GM18511 (cell line): ENCODE measurements at regions not wholly inside any gene's neighbourhood (a gene's known extent, or its start where the extent isn't known, plus 50 kb on each side); places are given as distances from the start of the nearest gene placed in this dataset.
A peak's percentile ranks its signal among the peaks of the same experiment; 100 is the strongest.

Source experiments
- ATAC-seq: cut with Tn5 transposase; IDR thresholded peaks from one replicate; pipeline ENCODE4 v1.9.1; 2021; ENCODE audit warnings: mild to moderate bottlenecking, moderate library complexity; ENCODE audit not compliant: unreplicated experiment

GRCh38 chr6:109315341-109316110, 66.7 kb downstream of the CD164 start:
- ATAC-seq, result no peak

- ATAC-seq, result no peak
Measured at GRCh38 chr6:109314313-109314712, 68.0 kb downstream of the CD164 start.

GRCh38 chr6:109313139-109313538, 69.1 kb downstream of the CD164 start:
- ATAC-seq, result no peak

GRCh38 chr6:109311471-109311870, 70.8 kb downstream of the CD164 start:
- ATAC-seq, result no peak

- ATAC-seq, result no peak
Measured at GRCh38 chr6:109309917-109310316, 72.3 kb downstream of the CD164 start.

- no peak for ATAC-seq
Measured at GRCh38 chr6:109308018-109308492, 74.2 kb downstream of the CD164 start.

GRCh38 chr6:109306733-109307132, 75.5 kb downstream of the CD164 start:
- no peak for ATAC-seq

GRCh38 chr6:109305028-109305427, 77.2 kb downstream of the CD164 start:
- no peak for ATAC-seq

- ATAC-seq, result peak; percentile 83
Measured at GRCh38 chr6:109304284-109305015, 77.8 kb downstream of the CD164 start.

- no peak for ATAC-seq
Measured at GRCh38 chr6:109303640-109304283, 78.5 kb downstream of the CD164 start.

GRCh38 chr6:109303164-109303563, 79.1 kb downstream of the CD164 start:
- ATAC-seq, result no peak

GRCh38 chr6:109302176-109302575, 80.1 kb downstream of the CD164 start:
- ATAC-seq, result no peak

- no peak for ATAC-seq
Measured at GRCh38 chr6:109301418-109301817, 80.8 kb downstream of the CD164 start.

GRCh38 chr6:109300874-109301273, 81.4 kb downstream of the CD164 start:
- ATAC-seq, result no peak

GRCh38 chr6:109299776-109300564, 82.3 kb downstream of the CD164 start:
- no peak for ATAC-seq

- no peak for ATAC-seq
Measured at GRCh38 chr6:109299265-109299607, 83.0 kb downstream of the CD164 start.

GRCh38 chr6:109298605-109299264, 83.5 kb downstream of the CD164 start:
- ATAC-seq, result no peak

- ATAC-seq, result no peak
Measured at GRCh38 chr6:109297406-109298110, 84.7 kb downstream of the CD164 start.

- ATAC-seq, result no peak
Measured at GRCh38 chr6:109296971-109297372, 85.3 kb downstream of the CD164 start.

- ATAC-seq, result no peak
Measured at GRCh38 chr6:109296452-109296851, 85.8 kb downstream of the CD164 start.
